NCI-H2171 (cell line): ENCODE measurements at regions not wholly inside any gene's neighbourhood (a gene's known extent, or its start where the extent isn't known, plus 50 kb on each side); places are given as distances from the start of the nearest gene placed in this dataset.
A peak's percentile ranks its signal among the peaks of the same experiment; 100 is the strongest.

Experiments
- DNase-seq: peaks from one replicate; lab custom pipeline; 2025; lab: John Stamatoyannopoulos, UW

DNA sequence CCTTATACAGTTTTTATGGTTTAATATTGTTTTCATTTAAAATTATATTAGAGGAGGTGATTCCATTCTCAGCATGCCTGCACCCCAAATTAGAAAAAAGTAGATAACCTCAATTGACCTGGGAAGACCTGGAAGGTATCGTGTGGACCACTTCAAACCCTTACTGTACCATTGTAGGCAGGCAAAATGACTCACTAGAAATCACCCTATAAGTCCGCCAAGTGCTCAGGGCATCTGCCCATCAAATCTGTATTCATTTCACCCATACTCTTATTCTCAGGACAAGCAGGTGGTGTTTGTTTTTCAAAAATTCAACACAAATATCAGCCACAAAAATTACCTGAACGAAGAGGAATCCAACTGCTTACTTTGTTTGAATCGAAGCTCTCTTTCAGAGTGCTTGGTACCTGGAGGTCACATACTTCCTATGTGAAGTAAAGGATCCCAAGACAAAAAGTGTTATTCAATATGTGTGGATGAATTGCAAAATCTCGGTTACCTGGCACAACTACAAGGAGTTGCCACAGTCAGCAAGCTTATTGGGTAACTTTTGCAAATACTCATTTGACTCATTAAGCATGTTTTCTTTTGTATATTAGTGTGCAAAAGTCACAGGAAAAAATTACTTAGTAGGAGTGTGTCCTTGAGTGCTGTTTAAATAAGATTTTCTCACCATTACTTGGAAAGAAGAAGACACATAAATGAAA, 216.2 kb downstream of the ENC1 start:
- DNase-seq: no peak

GRCh38 chr5:74423383-74423782, 217.1 kb downstream of the ENC1 start:
- DNase-seq: no peak

GRCh38 chr5:74422671-74423070, 217.9 kb downstream of the ENC1 start:
- DNase-seq: no peak

- DNase-seq: no peak
Observed at GRCh38 chr5:74422030-74422429, 218.5 kb downstream of the ENC1 start.

DNA sequence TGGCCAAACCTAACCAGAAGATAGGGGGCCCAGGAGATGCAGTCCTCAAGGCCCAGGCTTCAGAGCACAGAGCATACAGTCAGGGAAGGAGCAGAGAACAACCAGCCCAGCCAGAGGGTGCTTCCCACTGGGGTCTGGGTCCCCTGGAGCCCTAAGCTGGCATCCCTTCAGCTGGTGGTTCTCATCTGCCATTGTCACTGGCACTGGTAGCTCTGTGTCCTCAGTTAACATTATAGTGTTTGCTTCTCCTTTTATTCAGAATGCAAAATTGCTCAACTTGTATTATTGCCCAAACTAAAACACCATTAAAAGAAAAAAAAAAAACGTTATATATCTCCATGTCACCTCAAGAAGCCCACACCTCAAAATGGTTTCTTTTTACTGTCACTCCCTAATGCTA, 219.2 kb downstream of the ENC1 start:
- no peak for DNase-seq

GRCh38 chr5:74420947-74421346, 219.6 kb downstream of the ENC1 start:
- DNase-seq: no peak

DNA sequence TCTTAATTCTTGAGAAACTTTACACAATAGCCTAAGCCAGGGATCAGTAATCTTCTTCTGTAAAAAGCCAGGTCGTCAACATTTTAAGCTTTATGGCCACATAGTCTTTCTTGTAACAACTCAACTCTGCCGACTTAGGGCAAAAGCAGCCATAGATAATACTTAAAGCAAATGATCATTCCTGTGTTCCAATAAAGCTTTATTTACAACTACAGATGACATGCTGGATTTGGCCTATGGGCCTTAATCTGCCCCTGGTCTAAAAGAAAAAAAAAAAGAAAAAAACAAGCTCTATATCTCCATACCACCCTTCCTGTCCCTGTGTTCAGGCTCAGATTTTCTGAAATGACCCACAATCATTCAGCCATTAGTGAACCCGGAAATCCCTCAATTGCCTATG, 220.3 kb downstream of the ENC1 start:
- no peak for DNase-seq

GRCh38 chr5:74419468-74419867, 221.1 kb downstream of the ENC1 start:
- DNase-seq: no peak

DNA sequence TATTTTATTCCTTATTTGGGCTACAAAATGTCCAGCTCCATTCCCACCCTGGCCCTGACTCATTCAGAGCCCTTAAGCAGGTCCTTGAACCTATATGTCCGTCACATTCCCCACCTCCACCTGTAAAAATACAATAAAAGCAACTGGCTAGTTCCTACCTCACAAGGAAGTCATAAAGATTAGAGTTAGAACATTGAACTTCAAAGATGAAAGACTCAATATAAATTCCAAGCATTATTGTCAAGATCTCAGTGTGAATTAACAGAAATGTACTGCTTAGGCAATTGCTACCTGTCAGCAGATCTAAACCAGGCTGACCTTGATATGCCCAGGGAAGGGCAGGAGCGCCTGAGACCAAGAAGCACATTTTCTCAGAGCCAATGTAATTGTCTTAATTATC, 221.8 kb downstream of the ENC1 start:
- DNase-seq: no peak

GRCh38 chr5:74418261-74418660, 222.3 kb downstream of the ENC1 start:
- DNase-seq: no peak

DNA sequence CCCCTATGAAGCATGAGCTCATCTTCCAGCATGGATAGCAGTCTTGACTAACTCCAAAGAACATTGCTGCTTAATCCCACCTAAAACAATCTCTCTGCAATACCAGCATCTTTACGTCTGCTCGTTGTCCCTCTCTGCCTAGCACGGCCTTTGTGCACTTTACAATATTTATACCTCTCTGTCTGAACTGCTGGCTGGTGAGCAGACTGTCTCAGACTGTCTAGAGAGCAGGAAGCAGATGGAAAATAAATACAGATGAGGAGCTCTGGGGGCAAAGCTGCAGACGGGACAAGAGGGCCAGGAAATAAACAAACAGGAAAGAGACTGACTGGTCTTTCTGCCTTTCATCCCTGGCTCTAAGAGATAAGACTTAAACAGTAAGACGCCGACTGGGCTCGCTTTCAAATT, 224.8 kb downstream of the ENC1 start:
- no peak for DNase-seq

GRCh38 chr5:74414228-74414627, 226.3 kb downstream of the ENC1 start:
- no peak for DNase-seq

DNA sequence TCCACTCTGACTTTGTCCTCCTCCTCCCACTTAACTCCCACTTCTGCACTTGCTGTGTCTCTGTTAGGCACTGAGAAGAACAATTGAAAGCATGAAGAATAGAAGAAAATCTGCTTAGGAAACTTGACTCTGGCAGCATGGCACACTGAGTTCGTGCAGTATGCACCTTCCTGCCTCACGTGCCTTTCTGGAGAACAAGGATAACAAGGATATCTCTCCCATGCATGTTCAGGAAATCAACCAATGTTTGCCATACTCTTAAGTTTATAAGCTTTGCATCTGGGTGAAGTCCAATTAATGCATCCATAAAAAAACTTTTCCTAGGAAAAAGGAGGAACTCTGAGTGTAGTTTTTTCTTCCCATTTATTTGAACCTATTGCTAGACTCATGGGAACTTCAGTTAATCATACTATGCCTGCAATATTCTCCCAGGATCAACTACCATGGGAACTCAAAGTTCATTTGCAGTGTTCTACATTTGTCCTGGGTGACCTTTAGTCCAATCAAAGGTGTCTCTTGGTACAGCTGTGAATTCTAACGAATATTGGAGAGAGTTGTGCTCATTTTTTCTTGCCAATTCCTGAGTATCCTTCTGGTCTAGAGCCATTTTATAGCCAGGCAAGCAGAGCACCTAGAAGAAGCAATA, 227.0 kb downstream of the ENC1 start:
- DNase-seq: no peak

GRCh38 chr5:74412066-74412465, 228.5 kb downstream of the ENC1 start:
- peak; percentile 34 for DNase-seq

- no peak for DNase-seq
Observed at GRCh38 chr5:74409712-74410111, 230.8 kb downstream of the ENC1 start.

- peak; percentile 29 for DNase-seq
Observed at GRCh38 chr5:74409166-74409706, 231.3 kb downstream of the ENC1 start.

DNA sequence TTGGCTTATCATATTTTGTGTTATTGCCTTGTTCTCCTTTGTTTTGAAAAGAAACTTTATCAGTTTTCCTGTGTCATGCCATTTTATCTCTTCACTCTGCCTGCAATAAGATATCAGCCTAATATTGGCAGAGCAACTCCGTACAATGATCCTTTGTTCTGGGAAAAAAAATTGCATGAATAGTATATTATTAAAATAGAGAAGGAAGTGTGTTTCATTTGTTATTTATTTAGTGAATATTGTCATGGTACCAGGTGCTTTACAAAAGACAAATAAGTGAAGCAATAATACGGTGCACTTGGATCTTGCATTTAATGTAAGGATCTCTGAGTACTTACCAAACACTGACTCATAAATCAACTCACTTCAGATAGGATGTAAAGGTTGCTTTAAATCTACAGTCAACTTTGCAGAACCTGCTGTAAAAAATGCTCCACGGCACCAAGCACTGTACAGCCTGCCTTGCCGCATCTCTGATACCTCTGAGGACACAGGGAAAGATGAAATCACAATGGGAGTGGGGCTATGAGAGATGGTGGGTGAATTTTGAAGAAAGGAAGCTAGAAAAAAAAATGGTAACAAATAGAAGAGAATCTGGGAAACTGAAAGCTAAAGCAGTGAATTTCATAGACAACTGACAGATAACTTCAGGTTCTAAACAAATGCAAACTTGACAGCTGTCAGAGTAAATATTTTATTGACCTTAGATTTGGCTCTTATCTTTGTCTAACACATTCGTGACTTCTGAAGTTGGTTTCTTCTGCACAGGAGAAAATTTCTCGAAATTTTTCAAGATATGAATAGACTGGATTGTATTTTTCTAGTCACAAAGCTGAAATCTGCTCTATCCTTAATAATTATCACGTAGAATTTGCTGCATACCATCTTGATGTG, 232.1 kb downstream of the ENC1 start:
- no peak for DNase-seq

- DNase-seq: no peak
Observed at GRCh38 chr5:74407701-74408100, 232.8 kb downstream of the ENC1 start.

- DNase-seq: no peak
Observed at GRCh38 chr5:74406844-74407243, 233.7 kb downstream of the ENC1 start.

DNA sequence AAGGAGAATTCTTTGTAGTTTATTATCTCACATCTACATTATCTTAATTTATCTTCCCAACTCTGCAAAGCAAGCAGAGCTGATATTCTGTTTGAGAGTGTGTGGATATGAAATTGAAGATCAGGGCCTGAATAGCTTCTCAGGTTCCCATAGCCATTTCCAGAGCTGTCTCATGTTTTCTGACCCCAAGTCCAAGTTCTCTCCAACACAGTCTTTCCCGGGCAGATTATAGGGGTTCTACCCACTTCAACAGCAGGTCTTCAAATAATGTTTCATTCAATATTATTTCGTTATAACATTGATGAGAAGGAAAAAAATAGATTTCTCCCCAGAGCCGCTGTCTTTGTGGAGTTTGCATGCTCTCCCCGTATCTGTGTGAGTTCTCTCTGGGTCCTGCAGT, 234.9 kb downstream of the ENC1 start:
- DNase-seq: no peak

GRCh38 chr5:74404574-74405508, 235.7 kb downstream of the ENC1 start:
- DNase-seq: no peak

GRCh38 chr5:74403771-74404170, 236.8 kb downstream of the ENC1 start:
- no peak for DNase-seq
